HG03575 (cell line): ENCODE measurements at regions not wholly inside any gene's neighbourhood (a gene's known extent, or its start where the extent isn't known, plus 50 kb on each side); places are given as distances from the start of the nearest gene placed in this dataset.

Experiments
- ATAC-seq: cut with Tn5 transposase; IDR thresholded peaks from one replicate; pipeline ENCODE4 v1.9.1; 2021; ENCODE audit not compliant: unreplicated experiment, insufficient number of reproducible peaks, low FRiP score; ENCODE audit errors: extremely low read depth

DNA sequence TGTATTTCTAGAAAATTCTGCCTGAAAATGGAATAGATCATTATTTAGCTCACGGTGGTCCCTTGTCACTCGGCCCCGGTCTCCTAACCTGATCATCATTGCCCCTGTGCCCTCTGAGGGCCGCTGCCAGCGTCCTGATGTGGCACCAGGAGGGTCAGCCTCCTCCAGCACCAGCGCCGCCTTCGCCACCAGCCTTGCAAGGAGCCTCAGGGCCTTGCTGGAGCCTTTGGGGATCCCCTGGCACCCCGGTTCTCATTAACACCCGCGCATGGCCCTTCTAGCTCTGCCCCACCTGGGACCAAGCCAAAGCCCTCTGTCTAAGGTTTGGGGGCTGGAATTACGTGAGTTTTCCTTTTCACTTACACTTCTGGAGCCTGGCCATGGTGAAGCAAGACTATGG is 282.5 kb upstream of the ADARB2 start:
- ATAC-seq = no peak

DNA sequence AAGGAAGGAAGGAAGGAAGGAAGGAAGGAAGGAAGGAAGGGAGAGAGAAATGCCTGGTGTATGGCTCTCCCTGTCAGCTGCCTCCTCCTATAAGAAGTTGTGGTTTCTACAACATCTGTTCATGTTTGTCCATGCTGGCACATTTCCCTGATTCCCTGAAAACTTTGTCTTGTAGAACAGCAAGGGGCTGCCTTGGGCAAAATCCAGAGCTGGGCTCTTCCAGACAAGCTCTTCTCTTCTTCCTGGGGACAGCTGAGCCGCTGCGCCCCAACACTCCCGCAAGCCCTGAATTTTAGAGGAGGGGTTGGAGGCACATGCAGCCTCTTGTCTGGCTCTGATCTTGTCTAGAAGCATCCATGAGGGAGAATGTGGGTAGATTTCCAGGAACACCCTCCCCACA is 282.0 kb upstream of the ADARB2 start:
- no peak for ATAC-seq

DNA sequence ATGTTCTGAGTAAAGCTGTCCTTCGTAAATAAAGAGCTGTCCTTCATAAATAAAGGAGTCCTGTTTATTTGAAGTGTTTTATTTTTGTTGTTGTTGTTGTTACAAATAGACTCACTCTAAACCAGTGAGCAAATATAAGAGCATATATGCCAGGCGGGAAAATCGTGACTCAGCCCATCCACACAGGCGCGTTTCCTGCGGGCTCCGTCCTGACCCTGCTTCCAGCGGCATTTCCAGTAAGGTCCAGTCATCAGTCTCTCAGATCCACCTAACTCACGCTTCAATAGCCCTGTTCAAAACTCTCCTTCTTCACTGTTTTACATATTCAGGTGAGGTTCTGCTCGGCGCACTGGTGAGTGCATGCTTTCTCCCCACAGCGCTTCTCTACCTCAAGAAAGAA is 277.2 kb upstream of the ADARB2 start:
- no peak for ATAC-seq

DNA sequence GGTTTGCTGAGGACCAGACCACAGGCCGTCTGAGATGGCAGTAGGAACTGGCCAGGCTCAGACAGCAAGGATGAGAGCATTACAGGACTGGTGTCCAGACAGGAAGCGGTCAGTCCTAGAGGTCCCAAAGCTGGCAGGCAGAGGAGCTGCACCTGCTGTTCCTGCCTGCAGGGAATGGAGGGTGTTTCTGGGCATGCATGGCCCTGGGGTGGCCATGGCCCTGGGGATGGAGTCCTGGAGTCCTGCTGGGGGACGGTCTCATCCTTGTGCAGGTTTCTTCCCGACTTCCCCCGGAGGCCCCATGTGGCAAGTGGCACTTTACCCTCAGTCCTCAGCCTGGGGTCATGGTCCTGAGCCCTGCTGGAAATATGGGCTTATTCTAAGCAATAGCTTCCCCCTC is 274.9 kb upstream of the ADARB2 start:
- no peak for ATAC-seq

DNA sequence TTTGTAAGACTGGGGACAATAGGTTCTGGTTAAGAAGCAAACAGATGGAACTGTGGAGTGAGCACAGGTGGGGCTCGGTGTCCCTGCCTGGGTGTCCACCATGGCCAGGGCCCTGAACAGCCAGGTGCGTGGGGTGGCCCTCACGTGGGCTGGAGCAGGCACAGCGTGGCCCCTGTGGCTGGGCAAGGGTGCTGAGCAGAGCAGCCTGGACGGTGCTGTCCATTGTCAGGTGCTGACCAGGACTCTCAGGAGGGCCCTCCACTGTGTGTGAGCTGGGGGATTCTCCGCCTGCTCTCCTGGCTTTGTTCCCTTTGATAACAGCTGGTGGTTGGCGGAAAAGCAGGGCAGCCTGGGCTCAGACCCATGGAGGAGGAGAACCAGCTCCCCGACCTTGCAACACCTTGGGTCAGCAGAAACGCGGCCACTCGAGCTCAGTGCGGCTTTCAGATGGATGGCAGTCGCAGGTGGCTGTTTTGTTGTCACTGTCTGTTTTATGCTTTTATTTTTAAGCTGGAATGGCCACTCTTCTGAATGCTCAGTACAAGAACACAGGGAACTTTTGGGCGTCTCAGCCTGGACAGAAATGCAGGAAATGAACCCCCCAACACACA is 273.9 kb upstream of the ADARB2 start:
- no peak for ATAC-seq

DNA sequence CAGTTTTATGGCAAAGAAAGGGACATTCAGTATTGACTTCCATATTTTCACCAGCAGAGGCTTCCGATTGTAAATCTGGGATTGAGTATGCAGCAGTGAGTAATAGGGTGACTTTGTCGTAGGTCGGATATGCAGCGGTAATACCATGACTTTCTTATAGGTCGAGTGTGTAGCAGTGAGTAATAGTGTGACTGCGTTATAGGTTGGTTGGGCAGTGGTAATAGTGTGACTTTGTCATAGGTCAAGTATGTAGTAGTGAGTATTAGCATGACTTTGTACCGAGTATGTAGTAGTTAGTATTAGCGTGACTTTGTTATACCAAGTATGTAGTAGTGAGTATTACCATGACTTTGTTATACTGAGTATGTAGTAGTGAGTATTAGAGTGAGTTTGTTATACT is 268.2 kb upstream of the ADARB2 start:
- no peak for ATAC-seq

DNA sequence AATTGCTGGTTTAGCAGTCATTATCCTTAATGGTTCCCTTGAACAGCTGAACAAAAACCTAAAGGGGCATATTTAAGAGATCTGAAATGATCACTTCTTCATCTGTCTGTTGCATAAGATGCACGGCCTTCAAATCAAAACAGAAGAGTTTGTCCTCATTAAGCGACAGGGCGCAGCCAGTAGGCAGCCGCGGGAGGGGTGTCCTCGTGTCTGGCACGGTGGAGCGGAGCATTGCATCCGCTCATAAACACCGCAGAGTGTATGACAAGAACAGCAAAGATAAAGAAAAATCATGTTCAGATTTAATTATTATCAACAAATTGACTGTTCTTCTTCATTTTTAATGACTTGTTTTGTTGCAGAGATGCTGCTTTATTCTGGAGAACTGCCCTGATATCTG is 255.6 kb upstream of the ADARB2 start:
- no peak for ATAC-seq

DNA sequence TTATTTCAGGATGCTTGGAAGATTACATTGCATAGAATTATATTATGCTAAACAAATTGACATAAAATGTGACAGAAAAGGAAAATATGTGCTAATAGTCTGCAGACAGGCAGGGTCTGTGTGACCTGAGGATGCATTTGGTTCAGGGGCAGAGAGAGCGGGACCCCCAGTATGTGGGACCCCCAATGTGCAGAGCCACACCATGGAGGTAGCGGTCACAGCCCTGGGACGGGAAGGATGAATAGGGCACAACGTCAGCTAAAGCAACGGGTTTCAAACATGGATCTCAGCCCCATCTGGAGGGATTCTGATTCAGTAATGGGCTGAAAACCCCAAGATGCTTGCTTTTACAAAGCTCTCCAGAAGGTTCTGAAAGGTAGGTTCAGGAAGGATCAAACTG is 251.8 kb upstream of the ADARB2 start:
- no peak for ATAC-seq

DNA sequence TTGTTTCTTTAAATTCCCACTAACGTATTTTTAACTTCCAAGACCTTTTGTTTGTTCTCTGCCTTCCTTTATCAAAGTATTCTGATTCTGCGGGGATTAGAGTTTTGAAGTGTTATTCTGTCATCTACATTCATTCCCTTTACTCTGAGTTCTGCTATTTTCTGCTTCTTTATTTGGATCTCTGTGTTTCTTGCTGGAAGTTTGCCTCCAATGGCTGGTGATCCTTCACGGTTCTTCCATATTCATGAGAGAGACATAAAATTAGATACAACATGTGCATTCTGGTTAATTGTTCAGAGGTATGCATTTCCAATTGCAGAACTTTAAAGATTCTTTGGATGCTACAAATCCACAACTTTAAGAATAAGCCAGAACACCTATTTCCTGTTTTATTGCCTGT is 244.7 kb upstream of the ADARB2 start:
- no peak for ATAC-seq

DNA sequence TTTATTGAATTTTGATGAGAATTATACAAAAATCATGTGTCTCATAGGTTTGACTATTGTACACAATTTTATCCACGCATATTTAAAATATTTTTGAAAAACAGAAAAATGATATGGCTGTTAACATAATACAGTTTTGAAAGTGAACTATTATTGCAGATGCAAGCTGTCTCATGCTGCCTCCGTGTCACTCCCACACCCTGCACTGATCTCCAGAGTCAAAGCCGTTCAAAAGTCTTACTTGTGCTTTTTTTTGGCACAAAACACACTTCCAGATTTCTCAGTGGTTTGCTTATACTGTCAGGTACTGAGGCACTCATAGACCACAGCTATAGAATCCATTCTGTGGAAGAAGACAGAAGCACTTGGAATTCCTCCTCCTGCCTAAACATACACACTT is 243.1 kb upstream of the ADARB2 start:
- ATAC-seq = no peak

DNA sequence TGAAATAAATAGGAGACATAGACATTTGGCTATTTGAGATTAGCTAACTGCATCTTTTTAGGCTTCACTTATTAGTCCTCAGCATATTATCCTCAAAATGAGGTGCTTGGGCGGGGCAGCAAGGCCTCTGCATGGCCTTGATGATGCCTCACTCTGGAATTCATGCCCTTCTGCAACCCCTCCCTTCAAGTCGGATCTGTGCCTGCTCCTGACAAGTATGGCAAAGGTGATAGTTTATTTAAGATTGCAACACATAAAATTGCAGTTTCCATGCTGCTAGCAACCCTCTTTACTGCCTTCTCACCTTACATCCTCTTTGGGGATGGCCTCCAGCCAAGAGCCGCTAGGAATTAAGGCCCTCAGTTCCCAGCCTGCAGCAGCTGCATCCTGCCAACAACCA is 241.3 kb upstream of the ADARB2 start:
- ATAC-seq = no peak

DNA sequence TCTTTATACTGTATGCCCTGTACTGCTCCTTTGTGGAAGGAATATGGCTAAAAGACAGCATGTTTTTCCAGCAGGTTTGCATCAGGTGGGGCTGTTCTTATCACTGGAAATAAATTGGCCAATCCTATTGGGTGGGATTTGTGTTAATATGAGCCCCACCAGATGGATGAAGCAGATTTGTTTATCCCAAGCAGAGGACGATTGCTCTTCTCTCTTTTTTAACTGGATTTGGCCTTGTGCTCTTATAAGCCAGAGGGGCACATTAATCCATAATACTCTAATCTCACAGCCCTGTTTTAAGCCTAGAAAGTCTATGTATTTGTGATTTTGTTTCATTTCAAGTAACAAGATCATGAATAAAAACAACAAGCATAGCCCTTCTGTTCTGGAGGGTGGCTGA is 240.1 kb upstream of the ADARB2 start:
- ATAC-seq = no peak

DNA sequence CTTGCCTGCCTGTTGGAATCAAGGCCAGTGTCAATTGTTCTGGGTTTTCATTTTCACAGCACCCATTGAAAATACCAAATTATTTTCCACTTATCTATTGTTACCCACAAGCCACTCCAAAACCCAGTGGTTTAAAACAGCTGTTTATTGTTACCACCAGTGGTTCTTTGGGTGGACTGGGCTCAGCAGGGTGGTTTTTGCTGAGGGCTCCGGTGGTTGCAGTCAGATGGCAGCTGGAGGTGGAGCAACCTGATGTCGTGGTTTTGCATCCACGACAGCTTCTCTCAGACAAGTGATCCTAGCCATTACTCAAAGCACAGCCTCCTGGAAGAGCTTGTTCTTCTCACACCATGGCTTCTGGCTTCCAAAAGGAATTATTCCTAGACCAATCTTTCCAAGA is 235.1 kb upstream of the ADARB2 start:
- ATAC-seq = no peak

DNA sequence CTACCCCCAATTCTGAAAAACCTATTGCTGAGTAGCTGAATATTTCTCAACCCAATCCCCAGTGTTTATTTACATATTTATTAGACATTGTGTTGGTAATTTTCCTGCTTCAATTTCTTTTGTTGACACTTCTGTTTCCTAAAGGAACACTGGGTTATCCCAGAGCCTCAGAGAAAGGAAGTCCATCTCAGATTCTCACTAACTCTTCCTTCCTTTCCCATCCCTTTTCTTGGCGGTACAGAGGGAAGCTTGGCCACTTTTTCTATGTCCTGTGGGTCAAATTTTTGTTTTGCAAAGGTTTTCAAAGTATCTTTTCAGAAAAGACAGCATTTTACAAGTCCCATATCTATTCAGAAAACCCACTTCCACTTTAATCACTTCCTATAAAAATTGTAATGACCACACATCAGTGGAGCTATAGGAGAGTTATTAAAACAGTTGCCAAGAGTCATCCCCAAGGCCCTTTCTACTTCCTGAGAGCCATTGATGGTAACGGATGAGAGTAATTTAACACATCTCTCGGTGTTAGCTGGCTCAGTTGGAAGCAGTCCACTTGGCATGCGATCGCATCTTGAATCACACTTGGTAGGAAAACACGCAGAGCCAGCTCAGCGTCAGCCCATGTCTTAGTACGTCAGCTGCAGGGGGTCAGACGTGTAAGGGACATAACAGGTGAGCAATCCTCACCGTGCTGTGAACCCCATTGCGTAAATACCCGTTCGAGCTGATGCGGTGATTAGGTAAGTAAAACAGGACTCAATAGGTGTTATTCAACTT is 231.1 kb upstream of the ADARB2 start:
- no peak for ATAC-seq

DNA sequence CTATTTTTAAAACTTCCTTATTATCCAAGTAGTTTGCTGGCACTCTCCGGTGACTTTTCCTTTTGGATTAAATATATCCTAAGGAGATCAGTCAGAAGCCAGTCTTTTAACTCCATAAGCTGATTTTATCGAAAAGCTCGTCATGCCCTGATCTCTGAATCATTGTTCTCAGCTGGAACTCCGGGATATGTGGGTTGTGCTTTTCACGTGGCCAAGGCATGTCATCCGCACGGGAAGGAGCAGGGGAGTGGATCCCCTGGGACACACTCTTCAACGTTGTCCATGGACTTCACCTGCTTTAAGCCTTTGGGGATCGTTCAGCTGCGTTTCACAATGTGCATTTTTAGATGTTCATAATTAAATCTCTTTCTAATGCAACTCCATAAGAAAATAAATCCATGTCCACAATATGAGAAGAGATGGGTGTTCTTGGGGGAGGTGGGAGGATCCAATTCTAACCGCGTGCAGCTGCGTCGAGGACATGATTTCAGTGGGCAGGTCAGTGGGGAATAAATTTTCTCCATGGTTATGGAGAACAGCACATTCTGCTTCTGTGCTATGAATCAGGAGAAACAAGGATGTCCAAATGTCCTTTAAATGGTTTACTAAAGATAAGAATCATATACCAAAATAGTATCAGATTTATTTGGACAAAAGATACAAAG is 229.5 kb upstream of the ADARB2 start:
- ATAC-seq = no peak

DNA sequence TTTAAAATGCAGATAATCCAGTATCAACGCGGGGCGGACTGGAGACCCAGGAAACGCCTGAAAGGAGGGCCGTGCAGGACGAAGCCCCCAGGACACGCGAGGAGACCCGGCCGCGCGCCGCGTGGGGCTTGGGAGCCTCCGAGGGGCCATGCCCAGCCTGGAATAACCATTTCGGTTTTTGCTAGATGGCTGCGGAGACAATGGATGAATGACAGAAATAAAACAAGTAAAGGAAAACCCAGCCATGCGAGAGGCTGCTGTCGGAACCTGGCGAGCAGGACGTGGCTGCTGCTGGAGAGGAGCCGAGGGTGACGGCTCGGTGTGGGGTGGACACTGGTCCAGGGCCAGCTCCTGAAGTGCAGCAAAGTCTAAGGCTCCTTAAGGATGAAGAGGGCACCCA is 227.2 kb upstream of the ADARB2 start:
- ATAC-seq = no peak

DNA sequence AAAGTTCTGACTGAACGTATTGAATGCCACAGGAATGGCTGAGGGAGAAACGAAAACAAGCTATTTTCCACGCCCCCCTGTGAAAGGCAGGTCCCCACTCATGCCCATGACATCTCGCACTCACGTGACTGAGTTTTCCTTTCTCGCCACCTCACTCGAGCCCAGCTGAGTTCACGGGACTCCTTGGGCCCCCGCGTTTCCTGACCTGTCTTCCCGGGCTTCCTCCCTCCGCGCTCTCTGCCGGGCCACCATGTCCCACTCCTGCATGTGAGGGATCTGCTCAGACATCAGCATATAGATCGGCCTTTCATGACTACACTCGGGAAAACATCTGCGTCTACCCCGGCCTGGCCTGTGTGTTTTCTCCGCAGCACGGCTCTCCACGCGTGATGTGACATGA is 226.0 kb upstream of the ADARB2 start:
- ATAC-seq = no peak

DNA sequence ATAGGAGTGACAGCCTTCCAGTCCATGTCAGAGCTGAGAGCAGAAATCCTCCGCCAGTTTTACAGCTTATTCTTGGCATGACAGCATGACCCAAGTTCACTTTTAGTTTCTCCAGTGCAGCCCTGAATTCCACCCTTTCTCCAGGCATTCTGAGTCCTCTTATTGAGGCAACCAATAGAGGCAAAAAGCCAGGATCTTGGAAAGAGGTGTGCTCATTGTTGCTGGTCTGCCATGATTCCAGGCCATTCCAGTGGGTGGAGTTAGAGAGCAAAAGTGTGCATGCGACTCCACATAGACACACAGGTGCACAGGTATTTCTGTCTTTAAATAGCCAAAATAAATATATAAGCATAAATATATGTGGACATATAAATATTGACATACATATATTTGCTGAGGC is 224.7 kb upstream of the ADARB2 start:
- ATAC-seq = no peak

DNA sequence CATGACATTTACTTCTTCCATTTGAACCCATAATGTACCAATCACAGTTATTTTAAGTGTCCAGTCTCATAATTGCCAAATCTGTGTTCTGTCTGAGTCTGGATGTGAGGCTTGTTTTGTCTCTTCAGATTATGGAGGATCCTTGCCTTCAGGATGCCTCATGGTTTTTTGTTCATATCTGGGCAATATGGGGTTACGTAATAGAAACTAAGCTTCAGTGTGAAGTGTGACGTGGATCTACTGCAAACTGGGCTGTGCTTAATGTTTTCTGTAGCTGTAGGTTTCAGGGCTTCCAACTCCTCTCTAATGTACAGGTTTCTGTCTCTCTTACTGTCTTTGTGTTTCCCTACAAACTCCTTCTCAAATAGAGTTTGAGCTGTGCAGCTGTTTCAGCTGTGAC is 223.7 kb upstream of the ADARB2 start:
- ATAC-seq = no peak

DNA sequence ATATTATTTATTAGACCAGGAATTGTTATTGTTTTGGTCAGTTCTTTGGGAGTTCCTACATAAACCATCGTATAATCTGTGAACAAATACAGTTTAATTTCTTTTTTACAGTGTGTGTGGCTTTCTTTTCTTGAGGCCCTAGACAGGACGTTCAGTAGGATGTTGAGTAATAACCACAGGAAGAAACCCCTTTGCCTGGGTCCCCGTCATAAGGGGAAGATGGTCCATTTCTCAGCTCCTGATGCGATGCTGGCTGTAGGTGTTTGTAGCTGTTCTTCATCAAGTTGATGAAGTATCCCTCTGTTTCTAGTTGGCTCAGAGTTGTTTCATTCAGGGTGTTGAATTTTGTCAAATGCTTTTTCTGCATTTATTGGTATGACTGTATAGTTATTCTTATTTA is 219.7 kb upstream of the ADARB2 start:
- no peak for ATAC-seq
